ENCODE measurements at regions not wholly inside any gene's neighbourhood (a gene's known extent, or its start where the extent isn't known, plus 50 kb on each side); places are given as distances from the start of the nearest gene placed in this dataset.
A peak's percentile ranks its signal among the peaks of the same experiment; 100 is the strongest.
"Not testable (repeated sequence)": the region's sequence is repeated elsewhere in the genome, so short reads cannot be mapped to it uniquely, and the experiment has no call there.

GRCh38 chr10:11403646-11404045, 207.8 kb downstream of the USP6NL start:
- DNase-seq, result not testable (repeated sequence)

GRCh38 chr10:11403116-11403515, 208.3 kb downstream of the USP6NL start:
- peak; percentile 83 for DNase-seq

- no peak for DNase-seq
Observed at GRCh38 chr10:11402392-11402791, 209.1 kb downstream of the USP6NL start.

GRCh38 chr10:11401264-11402235, 209.9 kb downstream of the USP6NL start:
- peak; percentile 25 for DNase-seq

GRCh38 chr10:11397980-11398580, 213.4 kb downstream of the USP6NL start:
- no peak for DNase-seq

GRCh38 chr10:11397077-11397965, 214.1 kb downstream of the USP6NL start:
- DNase-seq, result no peak

GRCh38 chr10:11396311-11396955, 215.0 kb downstream of the USP6NL start:
- no peak for DNase-seq

- DNase-seq, result no peak
Observed at GRCh38 chr10:11395581-11396310, 215.7 kb downstream of the USP6NL start.

- DNase-seq, result no peak
Observed at GRCh38 chr10:11395161-11395560, 216.3 kb downstream of the USP6NL start.

- no peak for DNase-seq
Observed at GRCh38 chr10:11393858-11394257, 217.6 kb downstream of the USP6NL start.

GRCh38 chr10:11392776-11393175, 218.7 kb downstream of the USP6NL start:
- DNase-seq, result no peak

- DNase-seq, result no peak
Observed at GRCh38 chr10:11388996-11389395, 222.5 kb downstream of the USP6NL start.

- no peak for DNase-seq
Observed at GRCh38 chr10:11387551-11388222, 223.8 kb downstream of the USP6NL start.

- DNase-seq, result no peak
Observed at GRCh38 chr10:11387044-11387443, 224.4 kb downstream of the USP6NL start.
